ENCODE measurements at regions not wholly inside any gene's neighbourhood (a gene's known extent, or its start where the extent isn't known, plus 50 kb on each side); places are given as distances from the start of the nearest gene placed in this dataset.
A peak's percentile ranks its signal among the peaks of the same experiment; 100 is the strongest.

GRCh38 chr2:8524388-8524787, 157.5 kb upstream of the ID2 start:
- no peaks in the 10 kb centered on the region for H4K20me1 ChIP-seq (ENCODE audit: insufficient read depth, low read length)
- no peaks in the 10 kb centered on the region for H3K9me3 ChIP-seq (replicated peaks; ENCODE audit: insufficient read depth, low read length)
- H2AFZ ChIP-seq (ENCODE audit: low read length), result no peak overlapping the region
- peak overlapping the region; percentile 92; the same call in 1 of the 2 replicates for H3K27ac ChIP-seq (ENCODE audit: low read length)
- no peak overlapping the region for H3K4me2 ChIP-seq (ENCODE audit: low read depth, low read length)
- no peak overlapping the region for H3K9ac ChIP-seq (ENCODE audit: low read length)
- peaks cover 61% of the 10 kb centered on the region for H3K4me1 ChIP-seq (ENCODE audit: low read length)
- H3K79me2 ChIP-seq (ENCODE audit: low read length), result no peaks in the 10 kb centered on the region
- no peaks in the 10 kb centered on the region for H3K9me2 ChIP-seq (replicated peaks; ENCODE audit: insufficient read depth, low read length)
- no peak for DNase-seq
- H3K4me3 ChIP-seq (ENCODE audit: low read length), result no peak overlapping the region
- peaks cover 31% of the 10 kb centered on the region for H3F3A ChIP-seq (ENCODE audit: insufficient read depth, low read length)
- no peaks in the 10 kb centered on the region for H3K27me3 ChIP-seq (replicated peaks; ENCODE audit: insufficient read depth, low read length)
- H3K36me3 ChIP-seq (replicated peaks; ENCODE audit: insufficient read depth, low read length), result no peaks in the 10 kb centered on the region
- no peak for TF ChIP-seq EZH2 (optimal IDR thresholded peaks at IDR 0.05; ENCODE audit: low read depth, low read length)
- no peak for TF ChIP-seq EZH2phosphoT487 (IDR thresholded peaks at IDR 0.05; ENCODE audit: low read length)
- TF ChIP-seq CTCF (IDR thresholded peaks at IDR 0.05; ENCODE audit: low read length), result no peak

- Histone ChIP-seq H3K4me1 (ENCODE audit: low read length) (peaks cover 61% of the 10 kb centered on the region), H4K20me1 (ENCODE audit: insufficient read depth, low read length) (no peaks in the 10 kb centered on the region), H3K27ac (ENCODE audit: low read length) (no peak overlapping the region), H3K36me3 (replicated peaks; ENCODE audit: insufficient read depth, low read length) (no peaks in the 10 kb centered on the region), H3K9me2 (replicated peaks; ENCODE audit: insufficient read depth, low read length) (no peaks in the 10 kb centered on the region), H3K79me2 (ENCODE audit: low read length) (no peaks in the 10 kb centered on the region), H3K27me3 (replicated peaks; ENCODE audit: insufficient read depth, low read length) (no peaks in the 10 kb centered on the region), H3K4me3 (ENCODE audit: low read length) (no peak overlapping the region), H3K9ac (ENCODE audit: low read length) (no peak overlapping the region), H3K4me2 (ENCODE audit: low read depth, low read length) (no peak overlapping the region), H3F3A (ENCODE audit: insufficient read depth, low read length) (peaks cover 31% of the 10 kb centered on the region), H2AFZ (ENCODE audit: low read length) (no peak overlapping the region), H3K9me3 (replicated peaks; ENCODE audit: insufficient read depth, low read length) (no peaks in the 10 kb centered on the region)
- no peak for DNase-seq
- no peak for TF ChIP-seq EZH2phosphoT487 (IDR thresholded peaks at IDR 0.05; ENCODE audit: low read length)
- no peak for TF ChIP-seq CTCF (IDR thresholded peaks at IDR 0.05; ENCODE audit: low read length)
- no peak for TF ChIP-seq EZH2 (optimal IDR thresholded peaks at IDR 0.05; ENCODE audit: low read depth, low read length)
These were observed 157.0 kb upstream of the ID2 start for GRCh38 chr2:8524823-8525222.

- H3K4me3 ChIP-seq (ENCODE audit: low read length), result no peak overlapping the region
- peak overlapping the region; percentile 30; the same call in 1 of the 2 replicates for H3K4me2 ChIP-seq (ENCODE audit: low read depth, low read length)
- H3K27me3 ChIP-seq (replicated peaks; ENCODE audit: insufficient read depth, low read length), result no peaks in the 10 kb centered on the region
- no peak overlapping the region for H3K9ac ChIP-seq (ENCODE audit: low read length)
- no peaks in the 10 kb centered on the region for H3K36me3 ChIP-seq (replicated peaks; ENCODE audit: insufficient read depth, low read length)
- peak overlapping the region; percentile 40; the same call in 1 of the 2 replicates for H3K27ac ChIP-seq (ENCODE audit: low read length)
- H3K9me3 ChIP-seq (replicated peaks; ENCODE audit: insufficient read depth, low read length), result no peaks in the 10 kb centered on the region
- no peaks in the 10 kb centered on the region for H3K79me2 ChIP-seq (ENCODE audit: low read length)
- no peaks in the 10 kb centered on the region for H3K9me2 ChIP-seq (replicated peaks; ENCODE audit: insufficient read depth, low read length)
- H2AFZ ChIP-seq (ENCODE audit: low read length), result 0 out of 2 replicates have a peak overlapping the region, but pooled peaks have one; percentile 30
- H3K4me1 ChIP-seq (ENCODE audit: low read length), result peaks cover 61% of the 10 kb centered on the region
- no peak for TF ChIP-seq EZH2phosphoT487 (IDR thresholded peaks at IDR 0.05; ENCODE audit: low read length)
- TF ChIP-seq CTCF (IDR thresholded peaks at IDR 0.05; ENCODE audit: low read length), result no peak
- no peak for TF ChIP-seq EZH2 (optimal IDR thresholded peaks at IDR 0.05; ENCODE audit: low read depth, low read length)
- peaks cover 31% of the 10 kb centered on the region for H3F3A ChIP-seq (ENCODE audit: insufficient read depth, low read length)
- DNase-seq, result no peak
- no peaks in the 10 kb centered on the region for H4K20me1 ChIP-seq (ENCODE audit: insufficient read depth, low read length)
These were observed 156.6 kb upstream of the ID2 start for GRCh38 chr2:8525236-8525581.
